ENCODE measurements at regions not wholly inside any gene's neighbourhood (a gene's known extent, or its start where the extent isn't known, plus 50 kb on each side); places are given as distances from the start of the nearest gene placed in this dataset.

DNA sequence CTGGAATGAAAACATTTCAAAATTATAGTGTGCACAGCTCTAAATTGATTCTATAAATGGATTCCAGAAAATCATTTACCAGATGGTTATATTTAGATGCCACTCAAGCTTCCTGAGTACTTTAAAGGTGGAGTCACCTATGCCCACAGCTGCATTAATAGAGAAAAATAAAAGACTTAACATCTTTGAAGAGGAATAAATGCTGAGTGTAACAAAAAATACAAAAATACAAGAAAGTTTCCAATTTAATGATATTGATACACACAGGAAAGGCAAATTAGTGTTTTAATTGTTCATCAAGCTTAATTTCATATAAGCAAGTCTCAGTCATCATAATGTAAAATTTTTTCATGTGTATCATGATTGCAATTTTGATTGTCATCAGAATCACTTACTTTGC lies 89.5 kb upstream of the MANEA start:
- Histone ChIP-seq H3K36me3 (ENCODE audit: control insufficient read depth, insufficient read depth, low read length) (no peaks in the 10 kb centered on the region), H3K27me3 (ENCODE audit: control insufficient read depth, insufficient read depth, low read length) (no peaks in the 10 kb centered on the region), H3K4me3 (ENCODE audit: low read depth, low read length) (no peak overlapping the region)
- TF ChIP-seq, protein P1, sequence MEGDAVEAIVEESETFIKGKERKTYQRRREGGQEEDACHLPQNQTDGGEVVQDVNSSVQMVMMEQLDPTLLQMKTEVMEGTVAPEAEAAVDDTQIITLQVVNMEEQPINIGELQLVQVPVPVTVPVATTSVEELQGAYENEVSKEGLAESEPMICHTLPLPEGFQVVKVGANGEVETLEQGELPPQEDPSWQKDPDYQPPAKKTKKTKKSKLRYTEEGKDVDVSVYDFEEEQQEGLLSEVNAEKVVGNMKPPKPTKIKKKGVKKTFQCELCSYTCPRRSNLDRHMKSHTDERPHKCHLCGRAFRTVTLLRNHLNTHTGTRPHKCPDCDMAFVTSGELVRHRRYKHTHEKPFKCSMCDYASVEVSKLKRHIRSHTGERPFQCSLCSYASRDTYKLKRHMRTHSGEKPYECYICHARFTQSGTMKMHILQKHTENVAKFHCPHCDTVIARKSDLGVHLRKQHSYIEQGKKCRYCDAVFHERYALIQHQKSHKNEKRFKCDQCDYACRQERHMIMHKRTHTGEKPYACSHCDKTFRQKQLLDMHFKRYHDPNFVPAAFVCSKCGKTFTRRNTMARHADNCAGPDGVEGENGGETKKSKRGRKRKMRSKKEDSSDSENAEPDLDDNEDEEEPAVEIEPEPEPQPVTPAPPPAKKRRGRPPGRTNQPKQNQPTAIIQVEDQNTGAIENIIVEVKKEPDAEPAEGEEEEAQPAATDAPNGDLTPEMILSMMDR (IDR thresholded peaks at IDR 0.05; ENCODE audit: insufficient read depth, low read length, poor library complexity, severe bottlenecking): no peak
- DNase-seq (ENCODE audit: low read depth): no peak

- H3K36me3 ChIP-seq (ENCODE audit: control insufficient read depth, insufficient read depth, low read length): no peaks in the 10 kb centered on the region
- no peaks in the 10 kb centered on the region for H3K27me3 ChIP-seq (ENCODE audit: control insufficient read depth, insufficient read depth, low read length)
- H3K4me3 ChIP-seq (ENCODE audit: low read depth, low read length): no peak overlapping the region
- no peak for DNase-seq (ENCODE audit: low read depth)
- TF ChIP-seq, protein P1 (IDR thresholded peaks at IDR 0.05; ENCODE audit: insufficient read depth, low read length, poor library complexity, severe bottlenecking): no peak
These were observed 88.0 kb upstream of the MANEA start for GRCh38 chr6:95489185-95489863.

DNA sequence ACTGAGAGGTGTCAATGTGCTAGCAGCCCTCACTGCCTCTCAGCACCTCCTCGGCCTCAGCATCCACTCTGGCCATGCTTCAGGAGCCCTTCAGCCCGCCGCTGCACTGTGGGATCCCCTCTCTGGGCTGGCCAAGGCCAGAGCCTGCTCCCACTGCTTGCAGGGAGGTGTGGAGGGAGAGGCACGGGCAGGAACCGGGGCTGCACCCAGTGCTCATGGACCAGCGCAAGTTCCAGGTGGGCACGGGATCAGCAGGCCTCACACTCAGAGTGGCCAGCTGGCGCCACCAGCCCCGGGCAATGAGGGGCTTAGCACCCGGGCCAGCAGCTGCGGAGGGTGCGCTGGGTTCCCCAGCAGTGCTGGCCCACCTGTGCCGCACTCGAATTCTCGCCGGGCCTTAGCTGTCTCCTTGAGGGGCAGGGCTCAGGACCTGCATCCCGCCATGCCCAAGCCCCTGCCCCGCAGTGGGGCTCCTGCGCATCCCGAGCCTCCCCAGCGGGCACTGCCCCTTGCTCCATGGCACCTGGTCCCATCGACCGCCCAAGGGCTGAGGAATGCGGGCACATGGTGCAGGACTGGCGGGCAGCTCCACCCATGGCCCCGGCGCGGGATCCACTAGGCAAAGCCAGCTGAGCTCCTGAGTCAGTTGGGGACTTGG lies 80.4 kb upstream of the MANEA start:
- no peak for DNase-seq (ENCODE audit: low read depth)
- TF ChIP-seq, protein P1 (IDR thresholded peaks at IDR 0.05; ENCODE audit: insufficient read depth, low read length, poor library complexity, severe bottlenecking): no peak
- Histone ChIP-seq H3K36me3 (ENCODE audit: control insufficient read depth, insufficient read depth, low read length) (no peaks in the 10 kb centered on the region), H3K27me3 (ENCODE audit: control insufficient read depth, insufficient read depth, low read length) (no peaks in the 10 kb centered on the region), H3K4me3 (ENCODE audit: low read depth, low read length) (no peak overlapping the region)

DNA sequence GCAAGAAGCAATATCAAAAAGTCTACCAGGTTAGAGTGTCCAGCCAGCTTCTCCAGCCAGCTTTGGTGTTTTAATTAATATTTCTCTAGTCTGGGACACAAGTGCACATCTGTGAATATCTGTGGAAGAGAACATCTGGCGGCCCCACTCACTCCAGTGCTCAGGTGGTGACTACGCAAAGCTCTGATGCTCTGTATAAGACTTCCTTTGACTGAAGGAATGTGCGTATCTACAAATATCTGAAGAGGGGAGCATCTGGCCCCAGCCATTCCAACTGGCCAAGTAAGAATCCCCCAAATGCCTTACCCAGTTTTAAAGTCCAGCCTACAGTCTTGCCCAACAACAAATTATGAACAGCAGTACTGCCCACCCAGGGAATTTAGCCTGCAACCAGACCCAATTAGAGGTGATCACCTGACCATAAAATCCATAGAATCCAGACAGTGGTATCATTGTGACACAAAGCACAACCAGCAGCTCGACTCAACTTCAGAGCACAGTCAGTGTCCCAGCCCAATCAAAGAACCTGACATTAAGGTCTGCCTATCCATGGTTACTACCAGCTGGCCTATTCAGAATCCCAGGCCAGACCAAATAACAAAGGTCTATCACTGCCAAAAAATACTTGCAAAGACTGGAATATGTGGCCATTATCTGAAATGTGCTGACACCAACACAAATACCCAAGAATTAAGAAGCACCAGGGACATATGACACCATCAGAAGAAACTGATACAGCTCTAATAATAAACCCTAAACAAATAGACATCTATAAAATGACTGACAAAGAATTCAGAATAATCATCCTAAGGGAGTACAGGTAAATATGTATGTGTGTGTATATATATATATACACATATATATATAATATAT lies 76.1 kb upstream of the MANEA start:
- H3K27me3 ChIP-seq (ENCODE audit: control insufficient read depth, insufficient read depth, low read length): no peaks in the 10 kb centered on the region
- H3K4me3 ChIP-seq (ENCODE audit: low read depth, low read length): no peak overlapping the region
- H3K36me3 ChIP-seq (ENCODE audit: control insufficient read depth, insufficient read depth, low read length): no peaks in the 10 kb centered on the region
- TF ChIP-seq, protein P1 (IDR thresholded peaks at IDR 0.05; ENCODE audit: insufficient read depth, low read length, poor library complexity, severe bottlenecking): no peak
- DNase-seq (ENCODE audit: low read depth): no peak

- no peak for DNase-seq (ENCODE audit: low read depth)
- Histone ChIP-seq H3K4me3 (ENCODE audit: low read depth, low read length) (no peak overlapping the region), H3K27me3 (ENCODE audit: control insufficient read depth, insufficient read depth, low read length) (no peaks in the 10 kb centered on the region), H3K36me3 (ENCODE audit: control insufficient read depth, insufficient read depth, low read length) (no peaks in the 10 kb centered on the region)
- TF ChIP-seq, protein P1 (IDR thresholded peaks at IDR 0.05; ENCODE audit: insufficient read depth, low read length, poor library complexity, severe bottlenecking): no peak
These were observed 73.8 kb upstream of the MANEA start for GRCh38 chr6:95503568-95503967.
